Kidney (tissue), 13 donors: ENCODE measurements at regions not wholly inside any gene's neighbourhood (a gene's known extent, or its start where the extent isn't known, plus 50 kb on each side); places are given as distances from the start of the nearest gene placed in this dataset.

ENCODE experiments used
- DNase-seq, 5 donors: peaks; one replicate each; pipeline ENCODE4 v3.0.0-alpha.2; 2013 to 2020
- FAIRE-seq: peaks from 2 replicates; lab custom pipeline; 2012; peaks lifted over from hg19 to GRCh38; lab: Jason Lieb, UNC
- H3K27ac ChIP-seq, 2 donors: one replicate each; pipeline ENCODE4 v1.7.0; 2013; ENCODE audit warnings: low read depth in 2 of 2, low read length in 2 of 2, inconsistent platforms in 1 of 2
- H3K27me3 ChIP-seq: one replicate; pipeline ENCODE4 v1.7.1; 2013; ENCODE audit warnings: low read length, inconsistent platforms; ENCODE audit not compliant: control insufficient read depth, insufficient read depth
- H3K36me3 ChIP-seq, 3 donors: one replicate each; pipeline versions ENCODE4 v1.7.0 to v1.7.1; 2013; ENCODE audit warnings: low read length in 3 of 3, control low read depth in 1 of 3, inconsistent platforms in 1 of 3; ENCODE audit not compliant: insufficient read depth in 3 of 3, control insufficient read depth in 2 of 3
- H3K4me1 ChIP-seq, 3 donors: one replicate each; pipeline versions ENCODE4 v1.7.0 to v1.7.1; 2013; ENCODE audit warnings: low read length in 3 of 3, inconsistent platforms in 1 of 3, low read depth in 1 of 3; ENCODE audit not compliant: control insufficient read depth in 2 of 3, insufficient read depth in 2 of 3
- H3K4me3 ChIP-seq, 3 donors: one replicate each; pipeline versions ENCODE4 v1.7.0 to v1.8.1; 2013; ENCODE audit warnings: low read length in 3 of 3, control low read depth in 1 of 3, inconsistent platforms in 1 of 3
- H3K9ac ChIP-seq, 3 donors: one replicate each; pipeline versions ENCODE4 v1.7.0 to v1.7.1; 2013; ENCODE audit warnings: low read length in 3 of 3, control low read depth in 1 of 3, inconsistent platforms in 1 of 3
- H3K9me3 ChIP-seq, 3 donors: one replicate each; pipeline versions ENCODE4 v1.7.0 to v1.7.1; 2013; ENCODE audit warnings: low read length in 3 of 3, control low read depth in 1 of 3, inconsistent platforms in 1 of 3; ENCODE audit not compliant: control insufficient read depth in 2 of 3, insufficient read depth in 1 of 3
- intact Hi-C: fragments of 100-400 bp; cut with DNase I; formaldehyde crosslinking; loops from one replicate; pipeline ENCODE4 v1.11.1; 2022
- TF ChIP-seq, protein P1 (sequence below): IDR thresholded peaks from 3 replicates; pipeline ENCODE4 v1.5.1; 2012; ENCODE audit warnings: mild to moderate bottlenecking, moderate library complexity, borderline replicate concordance; ENCODE audit not compliant: insufficient read depth; ENCODE audit errors: extremely low read depth
- donor health status: control.
- donor health status: control.
- donor health status: control.
- donor health status: control.
- donor health status: control.
- donor health status: DM: yes; HTN: yes; CAD: no.
- donor health status: Normal renal cell carcinoma (clear cell type).

DNA sequence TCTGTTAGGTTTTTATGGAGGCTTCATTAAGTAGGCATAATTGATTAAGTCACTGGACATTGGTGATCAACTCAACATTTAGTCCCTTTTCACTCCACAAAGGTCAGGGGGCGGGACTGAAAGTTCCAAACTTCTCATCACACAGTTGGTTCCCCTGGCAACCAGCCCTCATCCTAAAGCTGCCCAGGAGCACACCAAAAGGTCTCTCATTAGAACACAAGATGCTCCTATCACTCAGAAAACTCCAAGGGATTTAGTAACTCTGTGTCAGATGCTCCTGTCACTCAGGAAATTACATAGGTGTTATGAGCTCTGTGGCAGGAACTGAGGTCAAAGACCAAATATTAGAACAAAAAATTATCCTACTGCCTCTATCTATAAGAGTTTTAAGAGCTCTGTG is 321.5 kb downstream of the OTOL1 start:
- TF ChIP-seq, protein P1, sequence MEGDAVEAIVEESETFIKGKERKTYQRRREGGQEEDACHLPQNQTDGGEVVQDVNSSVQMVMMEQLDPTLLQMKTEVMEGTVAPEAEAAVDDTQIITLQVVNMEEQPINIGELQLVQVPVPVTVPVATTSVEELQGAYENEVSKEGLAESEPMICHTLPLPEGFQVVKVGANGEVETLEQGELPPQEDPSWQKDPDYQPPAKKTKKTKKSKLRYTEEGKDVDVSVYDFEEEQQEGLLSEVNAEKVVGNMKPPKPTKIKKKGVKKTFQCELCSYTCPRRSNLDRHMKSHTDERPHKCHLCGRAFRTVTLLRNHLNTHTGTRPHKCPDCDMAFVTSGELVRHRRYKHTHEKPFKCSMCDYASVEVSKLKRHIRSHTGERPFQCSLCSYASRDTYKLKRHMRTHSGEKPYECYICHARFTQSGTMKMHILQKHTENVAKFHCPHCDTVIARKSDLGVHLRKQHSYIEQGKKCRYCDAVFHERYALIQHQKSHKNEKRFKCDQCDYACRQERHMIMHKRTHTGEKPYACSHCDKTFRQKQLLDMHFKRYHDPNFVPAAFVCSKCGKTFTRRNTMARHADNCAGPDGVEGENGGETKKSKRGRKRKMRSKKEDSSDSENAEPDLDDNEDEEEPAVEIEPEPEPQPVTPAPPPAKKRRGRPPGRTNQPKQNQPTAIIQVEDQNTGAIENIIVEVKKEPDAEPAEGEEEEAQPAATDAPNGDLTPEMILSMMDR, result no peak
- Histone ChIP-seq H3K27ac (no peak overlapping the region), H3K9ac (no peak overlapping the region), H3K9me3 (no peaks in the 10 kb centered on the region), H3K36me3 (no peaks in the 10 kb centered on the region), H3K27me3 (no peaks in the 10 kb centered on the region), H3K4me3 (no peak overlapping the region), H3K4me1 (no peaks in the 10 kb centered on the region)
- intact Hi-C loops, result no loop called here
- FAIRE-seq (no peak), DNase-seq (no peak)

DNA sequence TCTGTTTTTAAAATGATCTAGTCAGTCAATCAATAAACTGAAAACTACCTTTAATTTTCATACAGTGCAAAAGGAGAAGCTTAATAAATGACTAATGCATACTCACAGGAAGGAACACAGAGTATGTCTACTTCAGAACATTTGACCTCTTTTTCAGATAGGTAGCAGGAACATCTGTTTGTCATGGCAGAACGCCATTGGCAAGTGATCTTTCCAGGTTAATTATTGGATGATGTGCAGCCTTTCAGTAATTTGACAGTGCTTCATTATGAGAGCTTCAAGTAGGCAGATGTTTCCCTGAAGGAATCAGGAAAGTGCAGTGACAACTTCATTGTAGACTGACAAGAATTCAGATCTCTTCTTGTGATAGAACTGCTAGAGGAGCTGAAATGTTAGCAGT is 325.0 kb downstream of the OTOL1 start:
- Histone ChIP-seq H3K4me3 (no peak overlapping the region), H3K9ac (no peak overlapping the region), H3K27ac (no peak overlapping the region), H3K36me3 (no peaks in the 10 kb centered on the region), H3K4me1 (no peaks in the 10 kb centered on the region), H3K9me3 (no peaks in the 10 kb centered on the region), H3K27me3 (no peaks in the 10 kb centered on the region)
- intact Hi-C loops, result no loop called here
- TF ChIP-seq, protein P1, result no peak
- FAIRE-seq (no peak), DNase-seq (no peak)

DNA sequence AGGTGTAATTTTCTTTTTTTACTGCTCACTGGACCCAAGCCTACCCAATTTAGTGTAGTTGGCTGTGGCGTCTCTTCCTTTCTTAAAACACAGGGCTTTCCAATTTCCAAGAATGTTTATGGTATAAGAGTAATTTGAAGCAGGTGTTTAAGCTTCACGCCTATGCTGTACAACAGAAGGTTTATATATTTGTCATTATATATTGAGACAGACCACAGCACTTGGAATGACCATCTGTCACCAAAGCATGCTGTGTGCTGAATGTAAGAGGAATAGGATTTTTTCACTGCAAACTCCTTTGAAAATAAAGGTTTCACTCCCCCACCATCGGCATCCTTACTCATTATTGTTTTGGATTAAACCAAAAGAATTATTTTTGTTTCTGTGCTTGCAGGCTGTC is 325.7 kb downstream of the OTOL1 start:
- peak in 2 of 5 donors; percentile 18 to 54 for DNase-seq
- H3K9ac ChIP-seq, result no peak overlapping the region
- no peaks in the 10 kb centered on the region for H3K4me1 ChIP-seq
- FAIRE-seq, result no peak
- TF ChIP-seq, protein P1, result no peak
- intact Hi-C loops, result no loop called here
- no peak overlapping the region for H3K27ac ChIP-seq
- no peak overlapping the region for H3K4me3 ChIP-seq
- no peaks in the 10 kb centered on the region for H3K36me3 ChIP-seq
- H3K27me3 ChIP-seq, result no peaks in the 10 kb centered on the region
- H3K9me3 ChIP-seq, result no peaks in the 10 kb centered on the region

DNA sequence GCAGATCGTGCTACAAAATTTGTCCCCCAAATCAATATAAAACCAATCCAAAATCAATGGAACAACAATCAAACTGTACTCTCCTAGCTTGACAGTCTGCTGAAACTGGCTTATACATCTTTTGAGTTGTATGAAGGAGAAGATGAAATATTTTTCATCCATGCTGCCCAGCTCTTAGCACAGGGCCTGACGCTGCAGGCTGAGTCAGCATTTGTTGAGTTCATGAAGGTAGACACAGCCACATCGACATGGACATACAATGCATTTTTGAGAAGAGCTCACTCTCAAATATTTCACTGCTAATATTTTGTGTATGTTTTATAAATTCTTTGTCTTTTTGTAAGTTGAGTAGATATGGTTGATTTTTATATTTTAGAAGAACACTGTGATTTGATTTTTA is 327.3 kb downstream of the OTOL1 start:
- H3K27me3 ChIP-seq, result no peaks in the 10 kb centered on the region
- no peak overlapping the region for H3K4me3 ChIP-seq
- no peak overlapping the region for H3K27ac ChIP-seq
- no peaks in the 10 kb centered on the region for H3K4me1 ChIP-seq
- DNase-seq (no peak), FAIRE-seq (no peak)
- H3K9ac ChIP-seq, result no peak overlapping the region
- TF ChIP-seq, protein P1, result no peak
- intact Hi-C loops, result no loop called here
- H3K9me3 ChIP-seq, result no peaks in the 10 kb centered on the region
- H3K36me3 ChIP-seq, result no peaks in the 10 kb centered on the region
